ENCODE measurements at regions not wholly inside any gene's neighbourhood (a gene's known extent, or its start where the extent isn't known, plus 50 kb on each side); places are given as distances from the start of the nearest gene placed in this dataset.
A peak's percentile ranks its signal among the peaks of the same experiment; 100 is the strongest.
"Not testable (repeated sequence)": the region's sequence is repeated elsewhere in the genome, so short reads cannot be mapped to it uniquely, and the experiment has no call there.

GRCh38 chr4:22634541-22635181, 58.1 kb upstream of the GBA3 start:
- Histone ChIP-seq H3K4me1 (replicated peaks in 1 of 2) (no peaks in the 10 kb centered on the region), H3K27ac (no peak overlapping the region), H3K27me3 (no peaks in the 10 kb centered on the region), H3K36me3 (replicated peaks in 1 of 2) (no peaks in the 10 kb centered on the region), H3K4me3 (no peak overlapping the region), H3K9me3 (replicated peaks in 1 of 3) (no peaks in the 10 kb centered on the region)
- 73 to 97% (median 79%) methylated on average over 29 to 69 of the region's 69 CpGs for WGBS, 4 donors
- DNase-seq, result peak in 1 of 7 donors; percentile 18
- intact Hi-C loops (cut with DNase I), result no loop called here
- TF ChIP-seq POLR2A (IDR thresholded peaks at IDR 0.05) (no peak), CTCF (IDR thresholded peaks at IDR 0.05) (no peak)

GRCh38 chr4:22635182-22635549, 57.6 kb upstream of the GBA3 start:
- H3K27me3 ChIP-seq; DNase-seq; H3K4me1 ChIP-seq (replicated peaks in 1 of 2); H3K9me3 ChIP-seq (replicated peaks in 1 of 3); intact Hi-C loops (cut with DNase I); H3K27ac ChIP-seq; H3K4me3 ChIP-seq; H3K36me3 ChIP-seq (replicated peaks in 1 of 2): not testable (repeated sequence)
- WGBS, 4 donors, result 84 to 93% (median 87%) methylated on average over 4 of the region's 4 CpGs

DNA sequence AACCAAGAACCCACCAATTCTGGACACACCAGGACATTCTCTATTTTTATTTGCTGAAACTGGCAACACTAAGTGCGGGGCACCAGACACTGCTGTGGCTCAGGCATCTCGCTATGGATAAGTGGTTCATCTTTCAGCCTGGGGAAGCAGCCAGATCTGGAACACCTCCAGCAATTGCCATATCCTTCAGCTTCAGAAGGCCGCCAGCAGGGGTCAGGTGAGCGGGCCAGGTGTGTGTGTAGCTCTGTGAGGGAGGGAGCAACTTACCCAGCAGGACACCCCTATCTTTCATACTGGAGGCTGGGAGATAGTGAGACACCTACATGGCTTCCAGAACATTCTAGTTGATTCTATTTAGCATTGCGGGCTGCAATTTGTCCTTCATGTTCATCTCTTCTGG, 57.0 kb upstream of the GBA3 start:
- Histone ChIP-seq H3K9me3 (replicated peaks in 1 of 3) (no peaks in the 10 kb centered on the region), H3K27me3 (no peaks in the 10 kb centered on the region), H3K27ac (no peak overlapping the region), H3K4me1 (replicated peaks in 1 of 2) (no peaks in the 10 kb centered on the region), H3K36me3 (replicated peaks in 1 of 2) (no peaks in the 10 kb centered on the region), H3K4me3 (no peak overlapping the region)
- no peak for TF ChIP-seq CTCF (IDR thresholded peaks at IDR 0.05)
- no peak for TF ChIP-seq POLR2A (IDR thresholded peaks at IDR 0.05)
- intact Hi-C loops (cut with DNase I), result no loop called here
- no peak for DNase-seq
- WGBS, 4 donors, result 91 to 100% (median 93%) methylated on average over 5 of the region's 5 CpGs

DNA sequence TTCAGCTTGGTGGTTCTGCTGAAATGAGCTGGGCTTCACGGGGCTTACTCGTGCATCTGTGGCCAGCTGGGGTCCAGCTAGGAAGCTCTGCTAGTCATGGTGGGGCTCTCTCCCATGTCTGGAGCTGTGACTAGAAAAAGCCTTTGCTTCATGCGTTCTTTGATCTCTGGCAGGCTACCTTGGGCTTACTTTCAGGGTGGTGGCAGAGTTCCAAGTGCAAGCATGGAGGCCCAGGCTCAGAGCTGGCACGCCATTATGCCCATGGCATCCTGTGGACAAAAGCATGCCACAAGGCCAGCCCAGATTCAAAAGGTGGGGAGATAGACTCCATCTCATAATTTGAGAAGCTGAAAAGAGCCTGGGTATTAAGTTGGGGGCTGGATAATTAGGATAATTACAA, 55.4 kb upstream of the GBA3 start:
- no peaks in the 10 kb centered on the region for H3K27me3 ChIP-seq
- intact Hi-C loops (cut with DNase I), result no loop called here
- H3K4me1 ChIP-seq (replicated peaks in 1 of 2), result no peaks in the 10 kb centered on the region
- H3K36me3 ChIP-seq (replicated peaks in 1 of 2), result no peaks in the 10 kb centered on the region
- H3K9me3 ChIP-seq (replicated peaks in 1 of 3), result no peaks in the 10 kb centered on the region
- WGBS, 4 donors, result 48 to 70% (median 58%) methylated on average over 3 to 4 of the region's 4 CpGs
- H3K4me3 ChIP-seq, result no peak overlapping the region
- TF ChIP-seq POLR2A (IDR thresholded peaks at IDR 0.05) (no peak), CTCF (IDR thresholded peaks at IDR 0.05) (no peak)
- H3K27ac ChIP-seq, result no peak overlapping the region
- DNase-seq, result no peak

Small RNA genes in the stretch of these regions (small RNA-seq; reads per million reads assigned to genes)
- 0 reads per million in 2 donors for gene AC098583.1
